GM12873 (cell line): ENCODE measurements at regions not wholly inside any gene's neighbourhood (a gene's known extent, or its start where the extent isn't known, plus 50 kb on each side); places are given as distances from the start of the nearest gene placed in this dataset.

ENCODE experiments used
- TF ChIP-seq, protein P1 (sequence below): IDR thresholded peaks from 2 replicates; pipeline ENCODE4 v1.5.1; 2012; ENCODE audit warnings: low read depth, mild to moderate bottlenecking, moderate library complexity, low read length, control low read depth; ENCODE audit not compliant: insufficient read depth; ENCODE audit errors: missing control alignments

DNA sequence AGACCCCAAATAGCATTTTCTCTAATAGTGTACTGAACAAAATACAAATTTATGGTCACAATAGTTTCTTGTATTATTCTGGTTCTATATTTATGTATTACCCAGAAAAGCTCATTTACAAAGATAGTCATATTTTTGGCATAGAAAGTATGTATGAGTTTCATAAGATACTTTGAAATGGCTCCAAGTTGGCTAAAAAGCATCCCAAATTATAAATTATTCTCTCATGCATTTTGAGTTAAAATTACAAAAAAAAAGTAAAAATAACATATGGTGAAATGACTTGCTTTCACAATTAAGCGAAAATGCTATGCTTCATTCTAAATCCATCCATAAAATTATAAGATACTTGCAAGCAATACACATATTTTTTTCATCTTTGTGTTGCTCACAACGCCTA is 530.7 kb downstream of the ZNF804A start:
- TF ChIP-seq, protein P1, sequence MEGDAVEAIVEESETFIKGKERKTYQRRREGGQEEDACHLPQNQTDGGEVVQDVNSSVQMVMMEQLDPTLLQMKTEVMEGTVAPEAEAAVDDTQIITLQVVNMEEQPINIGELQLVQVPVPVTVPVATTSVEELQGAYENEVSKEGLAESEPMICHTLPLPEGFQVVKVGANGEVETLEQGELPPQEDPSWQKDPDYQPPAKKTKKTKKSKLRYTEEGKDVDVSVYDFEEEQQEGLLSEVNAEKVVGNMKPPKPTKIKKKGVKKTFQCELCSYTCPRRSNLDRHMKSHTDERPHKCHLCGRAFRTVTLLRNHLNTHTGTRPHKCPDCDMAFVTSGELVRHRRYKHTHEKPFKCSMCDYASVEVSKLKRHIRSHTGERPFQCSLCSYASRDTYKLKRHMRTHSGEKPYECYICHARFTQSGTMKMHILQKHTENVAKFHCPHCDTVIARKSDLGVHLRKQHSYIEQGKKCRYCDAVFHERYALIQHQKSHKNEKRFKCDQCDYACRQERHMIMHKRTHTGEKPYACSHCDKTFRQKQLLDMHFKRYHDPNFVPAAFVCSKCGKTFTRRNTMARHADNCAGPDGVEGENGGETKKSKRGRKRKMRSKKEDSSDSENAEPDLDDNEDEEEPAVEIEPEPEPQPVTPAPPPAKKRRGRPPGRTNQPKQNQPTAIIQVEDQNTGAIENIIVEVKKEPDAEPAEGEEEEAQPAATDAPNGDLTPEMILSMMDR: no peak

DNA sequence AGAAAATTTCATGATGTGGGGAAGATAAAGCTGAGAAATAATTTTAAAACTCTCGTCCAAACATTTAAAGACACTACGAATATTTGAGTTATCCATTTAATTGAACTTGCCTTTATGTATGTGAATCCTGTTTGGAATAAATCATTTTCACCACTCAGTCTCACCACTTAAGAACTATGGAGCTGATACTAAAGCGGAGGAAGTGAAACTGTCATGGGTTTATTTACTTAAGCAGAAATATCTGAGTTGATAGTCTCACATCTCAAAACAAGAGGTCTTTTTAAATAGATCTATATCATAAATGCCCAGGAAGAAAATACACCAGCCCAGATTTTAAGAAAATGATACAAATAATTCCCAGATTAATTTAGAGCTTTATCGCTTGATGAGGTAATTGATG is 532.4 kb downstream of the ZNF804A start:
- TF ChIP-seq, protein P1: no peak

DNA sequence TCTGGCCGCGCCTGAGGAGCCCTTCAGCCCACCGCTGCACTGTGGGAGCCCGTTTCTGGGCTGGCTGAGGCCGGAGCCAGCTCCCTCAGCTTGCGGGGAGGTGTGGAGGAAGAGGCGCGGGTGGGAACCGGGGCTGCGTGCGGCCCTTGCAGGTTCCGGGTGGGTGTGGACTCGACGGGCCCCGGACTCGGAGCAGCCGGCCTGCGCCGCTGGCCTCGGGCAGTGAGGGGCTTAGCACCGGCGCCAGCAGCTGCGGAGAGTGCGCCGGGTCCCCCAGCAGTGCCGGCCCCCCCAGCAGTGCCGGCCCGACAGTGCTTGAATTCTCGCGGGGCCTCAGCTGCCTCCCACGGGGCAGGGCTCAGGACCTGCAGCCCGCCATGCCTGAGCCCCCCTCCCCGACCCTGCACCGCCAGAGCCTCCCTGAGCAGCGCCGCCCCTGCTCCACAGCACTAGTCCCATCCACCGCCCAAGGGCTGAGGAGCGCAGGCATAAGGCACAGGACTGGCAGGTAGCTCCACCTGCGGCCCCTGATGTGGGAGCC is 534.2 kb downstream of the ZNF804A start:
- TF ChIP-seq, protein P1: no peak

DNA sequence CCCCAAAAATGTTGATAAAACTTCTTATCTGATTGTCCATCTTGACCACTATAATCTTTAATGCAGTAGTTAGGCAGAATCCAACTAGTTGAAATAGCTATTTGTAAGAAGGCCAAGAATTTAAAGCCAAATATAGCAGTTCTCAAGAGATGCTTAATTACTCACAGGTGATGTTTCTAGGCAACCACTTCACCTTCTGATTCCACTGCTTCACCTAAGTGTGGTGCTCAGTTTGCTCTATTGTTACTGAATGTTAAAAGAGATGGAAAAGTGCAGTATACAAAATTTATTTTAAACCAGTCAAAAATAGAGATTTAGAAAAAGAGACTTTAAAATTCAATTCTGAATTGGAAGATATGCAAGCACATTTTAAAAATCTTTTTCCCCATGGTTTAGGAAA is 539.4 kb downstream of the ZNF804A start:
- TF ChIP-seq, protein P1: no peak

DNA sequence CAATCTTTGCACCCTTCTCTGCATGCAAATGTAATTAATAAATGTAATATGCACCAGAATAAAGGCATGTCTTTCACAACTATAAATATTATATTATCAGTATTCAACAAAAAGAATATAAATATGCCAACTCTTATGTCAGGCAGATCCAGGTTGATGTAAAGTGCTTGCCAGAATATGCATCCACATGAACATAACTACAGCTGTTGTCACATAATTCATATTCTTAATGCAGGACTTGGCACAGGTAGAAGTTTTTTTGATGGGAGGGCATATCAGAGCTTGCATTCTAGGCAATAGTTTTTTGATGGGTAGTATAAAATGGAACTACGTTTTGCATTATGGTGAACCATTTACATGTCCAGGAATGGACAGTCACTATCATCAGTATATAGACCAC is 544.3 kb downstream of the ZNF804A start:
- TF ChIP-seq, protein P1: no peak

DNA sequence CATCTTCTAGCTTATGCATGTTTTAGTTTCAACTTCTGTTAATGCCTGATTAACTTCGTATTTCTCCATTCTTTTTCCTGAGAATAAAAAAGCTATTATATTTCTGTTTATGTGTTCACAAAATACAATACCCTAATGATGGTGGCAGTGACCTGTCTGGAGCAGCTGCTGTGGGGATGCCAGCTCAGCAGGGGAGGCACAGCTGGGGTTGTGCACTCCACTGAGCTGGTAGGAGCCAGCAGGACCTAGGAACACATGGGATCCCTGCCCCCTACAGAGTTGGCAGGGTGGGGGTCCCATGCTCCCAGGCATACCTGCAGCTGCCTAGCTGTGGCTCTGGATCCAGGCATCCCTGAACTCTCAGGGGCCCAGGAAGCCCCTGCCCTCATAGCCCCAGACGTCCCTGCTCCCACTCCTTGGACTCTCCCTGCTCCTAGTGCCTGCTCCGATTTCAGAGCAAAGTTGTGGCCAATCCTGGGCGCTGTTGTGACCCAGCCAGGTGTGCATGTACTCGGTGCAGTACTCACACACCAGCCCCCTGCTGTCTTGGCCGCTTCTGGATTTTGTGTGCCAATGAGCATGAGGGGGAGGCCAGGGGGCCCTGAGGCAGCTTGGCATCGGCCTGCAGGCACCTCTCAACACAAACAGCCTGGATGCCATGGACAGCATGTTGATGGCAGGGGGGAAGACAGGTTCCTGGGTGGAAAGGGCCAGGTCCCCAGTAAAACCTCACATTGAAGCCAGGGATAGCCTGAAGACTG is 546.0 kb downstream of the ZNF804A start:
- TF ChIP-seq, protein P1: no peak

DNA sequence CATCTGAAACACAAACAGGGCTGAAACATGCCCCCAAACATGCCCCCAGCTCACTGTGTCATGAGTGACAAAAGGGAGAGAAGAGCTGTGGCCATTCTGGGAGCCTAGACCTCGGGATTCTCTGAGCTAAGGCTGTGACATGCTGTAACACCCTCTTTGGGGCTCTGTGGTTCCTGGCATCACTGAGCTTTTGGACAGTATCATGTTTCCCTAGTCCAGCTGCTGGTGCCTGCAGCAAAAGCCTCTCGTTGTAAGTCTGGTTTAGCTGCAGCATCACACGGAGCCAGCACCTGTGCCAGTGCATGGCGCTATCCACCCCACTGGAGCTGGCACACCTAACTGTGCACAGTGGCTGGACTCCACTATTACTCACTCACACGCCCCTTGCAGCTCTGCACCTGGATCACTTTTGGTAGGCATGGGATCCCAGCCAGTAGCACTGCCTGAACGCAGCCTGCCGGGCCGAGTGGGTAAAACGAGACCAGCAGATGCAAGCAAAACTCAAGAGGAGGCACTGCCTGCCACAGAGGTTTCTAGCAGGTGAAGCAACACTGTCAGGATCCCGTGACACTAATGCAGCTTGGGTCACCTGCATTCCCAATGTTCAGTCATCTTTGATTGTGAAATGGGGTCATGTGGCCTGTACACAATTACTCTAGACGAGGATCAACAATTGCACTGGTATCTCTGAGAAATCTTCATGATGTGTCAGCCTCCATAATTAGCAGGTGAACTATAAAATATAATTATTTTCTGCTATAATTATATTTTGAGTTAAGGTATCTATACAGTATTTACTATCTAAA is 547.2 kb downstream of the ZNF804A start:
- TF ChIP-seq, protein P1: no peak
